GM12875 (cell line): ENCODE measurements at regions not wholly inside any gene's neighbourhood (a gene's known extent, or its start where the extent isn't known, plus 50 kb on each side); places are given as distances from the start of the nearest gene placed in this dataset.

Experiments
- H3K4me3 ChIP-seq: one replicate; pipeline ENCODE4 v1.5.1; 2011; ENCODE audit warnings: low read depth, low read length, control low read depth
- CTCF ChIP-seq: IDR thresholded peaks from 2 replicates; pipeline ENCODE4 v1.5.1; 2011; ENCODE audit warnings: low read depth, mild to moderate bottlenecking, control low read depth, inconsistent platforms, low read length, moderate library complexity, borderline replicate concordance; ENCODE audit not compliant: insufficient read depth

- TF ChIP-seq CTCF, result no peak
- no peak overlapping the region for H3K4me3 ChIP-seq
Observed at GRCh38 chr13:55569514-55569913, 1571.2 kb upstream of the PRR20A start.

DNA sequence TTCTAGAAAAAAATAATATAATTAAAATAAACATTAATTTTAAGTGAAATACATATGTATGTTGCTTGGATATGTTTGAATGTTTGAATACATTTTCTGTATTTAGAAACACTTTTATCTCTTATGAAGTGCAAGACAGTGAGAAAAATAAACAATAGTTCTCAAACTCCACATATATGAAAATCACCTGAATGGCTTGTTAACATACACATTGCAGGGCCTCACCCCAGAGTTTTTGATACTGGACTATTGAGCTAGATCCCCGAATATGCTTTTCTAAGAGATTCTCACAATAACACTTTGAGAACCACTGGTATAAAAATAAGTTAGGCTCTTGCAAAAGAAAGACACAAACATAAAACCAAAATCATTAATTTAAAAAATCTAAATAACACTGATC is 1570.3 kb upstream of the PRR20A start:
- H3K4me3 ChIP-seq, result no peak overlapping the region
- no peak for TF ChIP-seq CTCF

- no peak for TF ChIP-seq CTCF
Observed at GRCh38 chr13:55571237-55571867, 1569.4 kb upstream of the PRR20A start.

DNA sequence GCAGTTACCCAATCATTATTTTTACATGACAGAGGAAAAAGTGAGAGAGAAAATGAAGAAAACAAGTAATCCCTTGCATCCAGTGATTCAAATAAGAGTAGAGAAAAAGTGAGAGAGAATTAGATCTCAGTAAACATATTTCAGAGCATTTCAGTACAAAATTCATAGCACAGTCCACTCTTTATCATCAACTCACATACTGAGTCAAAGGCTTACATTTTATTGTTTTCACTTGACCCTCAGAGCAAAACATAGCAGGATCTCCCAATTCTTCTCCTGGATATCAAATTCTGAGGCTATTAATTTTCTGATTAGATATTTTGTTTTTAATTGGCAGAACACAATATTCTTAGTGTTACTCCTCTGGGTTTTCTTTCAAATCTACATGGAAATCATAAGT is 1568.3 kb upstream of the PRR20A start:
- no peak for TF ChIP-seq CTCF
- H3K4me3 ChIP-seq, result no peak overlapping the region

More at GRCh38 chr13:55571237-55571867, 1569.4 kb upstream of the PRR20A start:
- no peak overlapping the region for H3K4me3 ChIP-seq

GRCh38 chr13:55572862-55573261 is 1567.9 kb upstream of the PRR20A start:
- H3K4me3 ChIP-seq, result no peak overlapping the region
- no peak for TF ChIP-seq CTCF

DNA sequence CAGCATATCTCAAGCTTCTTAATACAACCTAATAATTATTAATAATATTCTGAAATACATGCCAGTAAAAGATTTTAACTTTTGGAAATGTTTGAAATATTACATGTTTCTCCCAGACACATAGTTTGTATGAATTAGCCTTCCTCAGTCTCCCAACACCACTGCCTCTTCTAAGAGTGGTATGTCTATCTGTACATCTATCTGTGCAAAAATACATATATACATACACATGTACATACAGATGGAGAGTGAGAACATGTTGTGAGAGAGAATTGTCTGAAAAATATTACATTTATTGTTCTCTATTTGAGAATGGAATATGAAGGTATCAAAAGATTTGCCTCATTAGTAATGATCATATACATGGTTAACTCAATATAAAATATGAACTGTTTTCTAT is 1567.2 kb upstream of the PRR20A start:
- no peak overlapping the region for H3K4me3 ChIP-seq
- no peak for TF ChIP-seq CTCF

GRCh38 chr13:55576389-55576788 is 1564.3 kb upstream of the PRR20A start:
- no peak overlapping the region for H3K4me3 ChIP-seq
- no peak for TF ChIP-seq CTCF
